Transverse colon (tissue), 4 donors: ENCODE measurements at regions not wholly inside any gene's neighbourhood (a gene's known extent, or its start where the extent isn't known, plus 50 kb on each side); places are given as distances from the start of the nearest gene placed in this dataset.

Experiments
- DNase-seq: peaks from one replicate; pipeline ENCODE4 v3.0.0-alpha.2; 2019
- H3K27ac ChIP-seq, 4 donors: fragments of 200-600 bp; sonication (generic); 2 replicates each; pipeline ENCODE4 v1.5.1; 2016 to 2018; ENCODE audit warnings: inconsistent platforms in 4 of 4
- H3K27me3 ChIP-seq: fragments of 200-600 bp; sonication (generic); 2 replicates; pipeline ENCODE4 v1.5.1; 2017; ENCODE audit warnings: inconsistent platforms
- H3K36me3 ChIP-seq, 4 donors: fragments of 200-600 bp; sonication (generic); 2 replicates each; pipeline ENCODE4 v1.5.1; 2017 to 2019; ENCODE audit warnings: inconsistent platforms in 4 of 4
- H3K4me1 ChIP-seq, 4 donors: fragments of 200-600 bp; sonication (generic); 2 replicates each; pipeline ENCODE4 v1.5.1; 2017 to 2020; ENCODE audit warnings: inconsistent platforms in 4 of 4
- H3K4me3 ChIP-seq, 4 donors: fragments of 200-600 bp; sonication (generic); 1 replicate in 1 of 4; 2 replicates in 3 of 4; pipeline versions ENCODE4 v1.5.1 to v1.6.1; 2017 to 2019; ENCODE audit warnings: inconsistent platforms in 4 of 4
- H3K9me3 ChIP-seq, 2 donors: fragments of 200-600 bp; sonication (generic); 2 replicates each; pipeline ENCODE4 v1.5.1; 2017 to 2019; ENCODE audit warnings: inconsistent platforms in 2 of 2
- CTCF ChIP-seq, 5 experiments: fragments of 200-600 bp in 3 of 5; fragments of 450-650 bp in 2 of 5; sonication (generic) in 3 of 5; IDR thresholded peaks; 1 replicate in 2 of 5; 2 replicates in 3 of 5; pipeline ENCODE4 v1.5.1; 2016 to 2017; ENCODE audit warnings: antibody characterized with exemption in 5 of 5, inconsistent platforms in 3 of 5, mild to moderate bottlenecking in 2 of 5, moderate library complexity in 1 of 5
- EP300 ChIP-seq: sonication (generic); formaldehyde crosslinking; IDR thresholded peaks from one replicate; pipeline ENCODE4 v1.6.1; 2017; ENCODE audit warnings: antibody characterized with exemption, low read depth
- POLR2A ChIP-seq: fragments of 450-650 bp; IDR thresholded peaks from one replicate; pipeline ENCODE4 v1.6.1; 2016; ENCODE audit warnings: antibody characterized with exemption, mild to moderate bottlenecking, moderate library complexity
- POLR2AphosphoS5 ChIP-seq, 3 donors: sonication (generic); formaldehyde crosslinking; IDR thresholded peaks; one replicate each; pipeline ENCODE4 v1.6.1; 2016; ENCODE audit warnings: antibody characterized with exemption in 3 of 3
- WGBS, 2 donors: methylation state at CpG; one replicate each; pipeline ENCODE4 v1.1.5; 2018; ENCODE audit warnings: low coverage in 1 of 2; 5-methylcytosine and 5-hydroxymethylcytosine counted together
- in situ Hi-C, 4 donors: fragments of 200-750 bp; cut with MboI; loops; one replicate each; pipeline versions ENCODE4 v1.15.0 to v1.15.1; 2017; ENCODE audit warnings: low sequenced_read_pairs in 3 of 4, low pct_ligation_motif_present in 1 of 4, low pct_unique_long_range_greater_than_20kb in 1 of 4
- intact Hi-C: fragments of 100-400 bp; cut with DNase I; formaldehyde crosslinking; loops from one replicate; pipeline ENCODE4 v1.15.1; 2023; ENCODE audit warnings: low total_unique reads

GRCh38 chr2:146260551-146260950 is 1584.3 kb upstream of the ACVR2A start:
- in situ Hi-C loops = no loop called here
- Histone ChIP-seq H3K27ac (no peak overlapping the region), H3K27me3 (no peaks in the 10 kb centered on the region), H3K4me1 (no peaks in the 10 kb centered on the region), H3K36me3 (no peaks in the 10 kb centered on the region), H3K9me3 (no peaks in the 10 kb centered on the region), H3K4me3 (no peak overlapping the region)
- DNase-seq = no peak
- TF ChIP-seq POLR2A (no peak), POLR2AphosphoS5 (IDR thresholded peaks at IDR 0.05) (no peak), CTCF (IDR thresholded peaks at IDR 0.05) (no peak), EP300 (no peak)
- intact Hi-C loops = no loop called here
- 67 to 70% methylated on average over 5 of the region's 5 CpGs for WGBS, 2 donors

- H3K9me3 ChIP-seq = no peaks in the 10 kb centered on the region
- H3K4me3 ChIP-seq = no peak overlapping the region
- intact Hi-C loops = no loop called here
- WGBS, 2 donors = 81 to 83% methylated on average over 2 of the region's 2 CpGs
- DNase-seq = no peak
- no peaks in the 10 kb centered on the region for H3K36me3 ChIP-seq
- H3K27me3 ChIP-seq = no peaks in the 10 kb centered on the region
- in situ Hi-C loops = no loop called here
- no peak for TF ChIP-seq CTCF (IDR thresholded peaks at IDR 0.05)
- no peaks in the 10 kb centered on the region for H3K4me1 ChIP-seq
- H3K27ac ChIP-seq = no peak overlapping the region
Observed at GRCh38 chr2:146259816-146260215, 1585.0 kb upstream of the ACVR2A start.

GRCh38 chr2:146258071-146258470 is 1586.8 kb upstream of the ACVR2A start:
- 54 to 57% methylated on average over 6 of the region's 6 CpGs for WGBS, 2 donors
- H3K27ac ChIP-seq = no peak overlapping the region
- H3K9me3 ChIP-seq = no peaks in the 10 kb centered on the region
- in situ Hi-C loops = no loop called here
- H3K36me3 ChIP-seq = no peaks in the 10 kb centered on the region
- H3K4me1 ChIP-seq = no peaks in the 10 kb centered on the region
- H3K27me3 ChIP-seq = no peaks in the 10 kb centered on the region
- no peak overlapping the region for H3K4me3 ChIP-seq
- TF ChIP-seq POLR2AphosphoS5 (IDR thresholded peaks at IDR 0.05) (no peak), EP300 (no peak)
- intact Hi-C loops = no loop called here
- no peak for DNase-seq

GRCh38 chr2:146252119-146252518 is 1592.7 kb upstream of the ACVR2A start:
- DNase-seq = no peak
- Histone ChIP-seq H3K36me3 (no peaks in the 10 kb centered on the region), H3K9me3 (no peaks in the 10 kb centered on the region), H3K4me3 (no peak overlapping the region), H3K4me1 (no peaks in the 10 kb centered on the region), H3K27ac (no peak overlapping the region), H3K27me3 (no peaks in the 10 kb centered on the region)
- in situ Hi-C loops (no loop called here), intact Hi-C loops (no loop called here)
- 75 to 79% methylated on average over 2 of the region's 2 CpGs for WGBS, 2 donors
- TF ChIP-seq CTCF (IDR thresholded peaks at IDR 0.05) = no peak
- TF ChIP-seq POLR2A = no peak
- no peak for TF ChIP-seq POLR2AphosphoS5 (IDR thresholded peaks at IDR 0.05)
- TF ChIP-seq EP300 = no peak

GRCh38 chr2:146251328-146251727 is 1593.5 kb upstream of the ACVR2A start:
- DNase-seq = no peak
- no peaks in the 10 kb centered on the region for H3K36me3 ChIP-seq
- H3K27me3 ChIP-seq = no peaks in the 10 kb centered on the region
- in situ Hi-C loops = no loop called here
- H3K9me3 ChIP-seq = no peaks in the 10 kb centered on the region
- no peak for TF ChIP-seq CTCF (IDR thresholded peaks at IDR 0.05)
- TF ChIP-seq POLR2A = no peak
- TF ChIP-seq POLR2AphosphoS5 (IDR thresholded peaks at IDR 0.05) = no peak
- intact Hi-C loops = no loop called here
- H3K27ac ChIP-seq = no peak overlapping the region
- H3K4me3 ChIP-seq = no peak overlapping the region
- H3K4me1 ChIP-seq = no peaks in the 10 kb centered on the region
- 41% methylated on average over 3 of the region's 3 CpGs for WGBS, 2 donors
